ENCODE measurements at regions not wholly inside any gene's neighbourhood (a gene's known extent, or its start where the extent isn't known, plus 50 kb on each side); places are given as distances from the start of the nearest gene placed in this dataset.

DNA sequence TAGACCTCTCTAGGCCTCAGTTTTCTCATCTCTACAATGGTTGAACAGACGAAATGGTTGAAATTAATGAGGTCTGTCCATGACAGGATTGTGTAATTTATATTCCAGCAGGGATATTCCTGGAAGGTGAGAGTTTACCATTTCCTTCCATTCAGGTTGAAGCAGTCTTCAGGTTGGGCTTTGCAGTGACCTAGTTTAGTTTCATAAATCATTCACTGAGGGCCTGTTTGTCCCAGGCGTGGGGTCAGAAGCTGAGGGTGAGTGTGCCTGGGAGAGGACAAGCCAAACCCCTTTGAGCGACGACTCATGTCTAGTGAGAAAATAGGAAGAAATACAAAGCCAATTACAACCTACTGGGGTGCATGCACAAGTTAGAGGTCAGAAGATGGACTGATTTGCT is 57.2 kb upstream of the CACNA2D3 start:
- Mint-ChIP-seq H3K4me1 (no peaks in the 10 kb centered on the region), H3K9me3 (no peaks in the 10 kb centered on the region), H3K4me3 (no peak overlapping the region), H3K27ac (ENCODE audit: unreplicated experiment) (no peak overlapping the region), H3K27me3 (ENCODE audit: low read depth) (no peaks in the 10 kb centered on the region), H3K36me3 (ENCODE audit: low read depth) (peaks cover 2% of the 10 kb centered on the region)
- no peak for DNase-seq (ENCODE audit: low read depth, low spot score)
- TF ChIP-seq, protein P1, sequence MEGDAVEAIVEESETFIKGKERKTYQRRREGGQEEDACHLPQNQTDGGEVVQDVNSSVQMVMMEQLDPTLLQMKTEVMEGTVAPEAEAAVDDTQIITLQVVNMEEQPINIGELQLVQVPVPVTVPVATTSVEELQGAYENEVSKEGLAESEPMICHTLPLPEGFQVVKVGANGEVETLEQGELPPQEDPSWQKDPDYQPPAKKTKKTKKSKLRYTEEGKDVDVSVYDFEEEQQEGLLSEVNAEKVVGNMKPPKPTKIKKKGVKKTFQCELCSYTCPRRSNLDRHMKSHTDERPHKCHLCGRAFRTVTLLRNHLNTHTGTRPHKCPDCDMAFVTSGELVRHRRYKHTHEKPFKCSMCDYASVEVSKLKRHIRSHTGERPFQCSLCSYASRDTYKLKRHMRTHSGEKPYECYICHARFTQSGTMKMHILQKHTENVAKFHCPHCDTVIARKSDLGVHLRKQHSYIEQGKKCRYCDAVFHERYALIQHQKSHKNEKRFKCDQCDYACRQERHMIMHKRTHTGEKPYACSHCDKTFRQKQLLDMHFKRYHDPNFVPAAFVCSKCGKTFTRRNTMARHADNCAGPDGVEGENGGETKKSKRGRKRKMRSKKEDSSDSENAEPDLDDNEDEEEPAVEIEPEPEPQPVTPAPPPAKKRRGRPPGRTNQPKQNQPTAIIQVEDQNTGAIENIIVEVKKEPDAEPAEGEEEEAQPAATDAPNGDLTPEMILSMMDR (conservative IDR thresholded peaks at IDR 0.05), result no peak

DNA sequence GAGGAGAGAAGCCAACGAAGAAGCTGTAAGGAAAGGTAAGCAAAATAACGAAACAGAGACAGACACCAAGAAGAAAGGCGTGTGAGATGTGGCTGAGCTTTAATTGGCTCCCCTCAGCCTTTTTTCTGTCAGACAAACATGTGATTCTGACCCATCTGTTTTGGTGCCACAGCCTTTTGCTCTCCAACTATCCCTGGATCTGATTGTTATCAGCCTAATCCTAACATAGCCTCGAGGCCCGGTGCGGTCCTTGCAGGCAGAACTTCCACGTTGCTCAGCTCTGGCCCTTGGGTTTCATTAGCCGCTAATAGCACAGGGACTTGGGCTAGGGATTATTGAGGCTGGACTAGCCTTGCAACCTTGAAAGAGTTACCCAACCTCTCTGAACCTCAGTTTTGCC is 57.9 kb upstream of the CACNA2D3 start:
- no peak overlapping the region for H3K27ac Mint-ChIP-seq (ENCODE audit: unreplicated experiment)
- no peaks in the 10 kb centered on the region for H3K27me3 Mint-ChIP-seq (ENCODE audit: low read depth)
- DNase-seq (ENCODE audit: low read depth, low spot score), result no peak
- TF ChIP-seq, protein P1 (conservative IDR thresholded peaks at IDR 0.05), result no peak
- H3K4me3 Mint-ChIP-seq, result no peak overlapping the region
- H3K9me3 Mint-ChIP-seq, result no peaks in the 10 kb centered on the region
- no peaks in the 10 kb centered on the region for H3K4me1 Mint-ChIP-seq
- H3K36me3 Mint-ChIP-seq (ENCODE audit: low read depth), result no peaks in the 10 kb centered on the region

DNA sequence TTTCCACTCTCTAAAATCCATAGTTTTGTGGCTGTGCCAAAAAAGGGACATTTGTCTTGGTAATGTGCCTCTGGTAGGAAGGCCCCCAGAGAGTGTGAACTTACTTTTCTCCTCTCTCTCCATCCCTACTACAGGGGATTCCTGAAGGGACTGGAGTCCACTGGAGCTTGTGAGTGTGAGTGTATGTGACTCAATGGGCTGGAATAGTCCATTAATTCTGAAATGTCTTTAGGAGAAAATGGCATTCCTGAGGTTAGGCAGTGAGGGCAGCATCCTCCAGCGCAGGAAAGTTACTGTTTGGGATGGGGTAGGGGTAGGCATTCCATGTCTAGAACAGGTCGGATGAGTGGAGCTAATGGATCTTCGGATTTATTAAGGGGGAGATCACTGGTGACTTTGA is 59.8 kb upstream of the CACNA2D3 start:
- TF ChIP-seq, protein P1 (conservative IDR thresholded peaks at IDR 0.05), result no peak
- no peaks in the 10 kb centered on the region for H3K36me3 Mint-ChIP-seq (ENCODE audit: low read depth)
- H3K27ac Mint-ChIP-seq (ENCODE audit: unreplicated experiment), result no peak overlapping the region
- H3K4me3 Mint-ChIP-seq, result no peak overlapping the region
- H3K27me3 Mint-ChIP-seq (ENCODE audit: low read depth), result no peaks in the 10 kb centered on the region
- no peaks in the 10 kb centered on the region for H3K9me3 Mint-ChIP-seq
- DNase-seq (ENCODE audit: low read depth, low spot score), result no peak
- H3K4me1 Mint-ChIP-seq, result no peaks in the 10 kb centered on the region

DNA sequence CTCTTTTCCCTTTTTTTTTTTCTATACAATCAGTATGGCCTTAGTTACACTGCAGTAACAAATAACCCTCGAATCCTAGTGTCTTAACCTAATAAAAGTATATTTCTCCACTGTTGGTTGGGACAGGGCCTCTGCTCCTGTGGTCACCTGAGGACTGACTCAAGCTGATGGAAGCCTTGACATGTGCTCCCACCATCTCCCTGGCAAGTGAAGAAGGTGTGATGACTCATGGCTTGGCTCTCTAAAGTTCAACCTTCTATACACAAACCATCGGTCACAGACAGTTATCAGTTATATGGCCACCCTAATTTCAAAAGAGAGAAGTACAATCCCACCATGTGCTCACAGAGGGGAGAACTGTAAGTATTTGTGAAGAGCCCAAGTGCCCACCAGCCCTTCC is 65.8 kb upstream of the CACNA2D3 start:
- Mint-ChIP-seq H3K27me3 (ENCODE audit: low read depth) (peaks cover 4% of the 10 kb centered on the region), H3K4me1 (no peaks in the 10 kb centered on the region), H3K4me3 (no peak overlapping the region), H3K36me3 (ENCODE audit: low read depth) (no peaks in the 10 kb centered on the region), H3K27ac (ENCODE audit: unreplicated experiment) (no peak overlapping the region), H3K9me3 (no peaks in the 10 kb centered on the region)
- DNase-seq (ENCODE audit: low read depth, low spot score), result no peak
- TF ChIP-seq, protein P1 (conservative IDR thresholded peaks at IDR 0.05), result no peak

DNA sequence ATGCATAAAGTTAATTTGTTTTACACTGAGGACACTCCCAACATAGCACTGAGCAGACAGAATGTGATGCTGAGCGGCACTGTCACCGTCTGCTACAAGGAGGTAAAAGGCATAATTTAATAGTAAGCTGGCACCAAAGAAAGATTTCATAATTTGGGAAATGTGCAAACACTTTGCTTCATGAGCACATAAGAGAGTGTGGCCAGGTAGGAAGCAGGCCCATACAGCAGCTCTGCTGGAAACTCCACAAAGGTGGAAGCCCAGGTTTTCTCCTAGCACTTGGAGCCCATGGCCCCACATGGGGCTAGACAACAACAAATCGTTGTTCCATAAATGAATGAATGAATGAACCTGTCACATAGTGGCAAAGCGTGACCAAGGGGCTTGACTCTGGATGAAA is 68.5 kb upstream of the CACNA2D3 start:
- no peak overlapping the region for H3K4me3 Mint-ChIP-seq
- H3K27me3 Mint-ChIP-seq (ENCODE audit: low read depth), result peaks cover 4% of the 10 kb centered on the region
- DNase-seq (ENCODE audit: low read depth, low spot score), result no peak
- TF ChIP-seq, protein P1 (conservative IDR thresholded peaks at IDR 0.05), result no peak
- no peak overlapping the region for H3K27ac Mint-ChIP-seq (ENCODE audit: unreplicated experiment)
- H3K9me3 Mint-ChIP-seq, result no peaks in the 10 kb centered on the region
- no peaks in the 10 kb centered on the region for H3K4me1 Mint-ChIP-seq
- H3K36me3 Mint-ChIP-seq (ENCODE audit: low read depth), result no peaks in the 10 kb centered on the region

DNA sequence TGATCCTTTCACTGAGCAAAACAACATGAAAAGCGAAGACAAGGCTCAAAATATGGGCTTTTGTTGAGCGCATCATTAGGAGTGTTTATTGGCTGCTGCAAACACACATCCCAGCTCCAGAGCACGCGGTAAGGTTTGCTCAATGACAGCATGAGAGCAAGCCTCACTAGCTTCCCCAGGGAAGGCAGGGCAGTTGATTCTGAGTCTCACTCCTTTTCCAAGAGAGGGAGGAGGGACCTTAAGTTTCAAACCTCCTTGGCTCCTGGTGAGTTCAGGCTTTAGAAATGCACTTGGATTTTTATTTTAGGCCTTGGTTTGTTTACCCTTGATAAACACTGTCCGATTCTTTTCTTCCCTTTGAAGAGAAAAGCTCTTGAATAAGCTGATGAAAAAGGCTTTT is 69.1 kb upstream of the CACNA2D3 start:
- TF ChIP-seq, protein P1 (conservative IDR thresholded peaks at IDR 0.05), result no peak
- Mint-ChIP-seq H3K27me3 (ENCODE audit: low read depth) (peaks cover 4% of the 10 kb centered on the region), H3K36me3 (ENCODE audit: low read depth) (no peaks in the 10 kb centered on the region), H3K27ac (ENCODE audit: unreplicated experiment) (no peak overlapping the region), H3K4me3 (no peak overlapping the region), H3K4me1 (no peaks in the 10 kb centered on the region), H3K9me3 (no peaks in the 10 kb centered on the region)
- DNase-seq (ENCODE audit: low read depth, low spot score), result no peak
